H1 (cell line): ENCODE measurements at regions not wholly inside any gene's neighbourhood (a gene's known extent, or its start where the extent isn't known, plus 50 kb on each side); places are given as distances from the start of the nearest gene placed in this dataset.

ENCODE experiments used
- CHD1 ChIP-seq: IDR thresholded peaks from 2 replicates; pipeline ENCODE4 v1.6.1; 2012; ENCODE audit warnings: low read depth, low read length, improper control_type of control experiment
- CHD7 ChIP-seq: fragments of 300-600 bp; sonication (generic); IDR thresholded peaks from 2 replicates; pipeline ENCODE4 v1.7.1; 2012; ENCODE audit warnings: low read length, moderate library complexity, mild to moderate bottlenecking, inconsistent platforms; ENCODE audit not compliant: insufficient replicate concordance
- HDAC6 ChIP-seq: IDR thresholded peaks from one replicate; pipeline ENCODE4 v1.7.1; 2012; ENCODE audit warnings: low read depth, mild to moderate bottlenecking, inconsistent platforms, low read length, moderate library complexity
- KDM5A ChIP-seq: fragments of 200-600 bp; IDR thresholded peaks from 2 replicates; pipeline ENCODE4 v1.7.1; 2012; ENCODE audit warnings: mild to moderate bottlenecking, low read length, inconsistent platforms, mixed read lengths
- RAD21 ChIP-seq, 2 experiments: IDR thresholded peaks in 1 of 2; conservative IDR thresholded peaks in 1 of 2; 2 replicates each; pipeline ENCODE4 v1.6.1; 2011; ENCODE audit warnings: low read depth in 2 of 2, low read length in 2 of 2, improper control_type of control experiment in 1 of 2, inconsistent platforms in 1 of 2, mild to moderate bottlenecking in 1 of 2, moderate library complexity in 1 of 2
- SP4 ChIP-seq: IDR thresholded peaks from 2 replicates; pipeline ENCODE4 v1.6.1; 2012; ENCODE audit warnings: low read length, inconsistent platforms
- TEAD4 ChIP-seq: IDR thresholded peaks from 2 replicates; pipeline ENCODE4 v1.6.1; 2012; ENCODE audit warnings: low read depth, low read length, inconsistent platforms, mixed read lengths
- TF ChIP-seq, protein P1 (sequence below), 3 experiments: IDR thresholded peaks; 1 replicate in 2 of 3; 2 replicates in 1 of 3; pipeline versions ENCODE4 v1.5.1 to v1.6.1; 2011; ENCODE audit warnings: low read length in 3 of 3, mild to moderate bottlenecking in 3 of 3, inconsistent platforms in 2 of 3, low read depth in 1 of 3, moderate library complexity in 1 of 3; ENCODE audit not compliant: insufficient read depth in 1 of 3; ENCODE audit errors: control extremely low read depth in 1 of 3
- TF ChIP-seq, protein P2 (sequence below): IDR thresholded peaks from 2 replicates; pipeline ENCODE4 v1.6.1; 2012; ENCODE audit warnings: inconsistent platforms

DNA sequence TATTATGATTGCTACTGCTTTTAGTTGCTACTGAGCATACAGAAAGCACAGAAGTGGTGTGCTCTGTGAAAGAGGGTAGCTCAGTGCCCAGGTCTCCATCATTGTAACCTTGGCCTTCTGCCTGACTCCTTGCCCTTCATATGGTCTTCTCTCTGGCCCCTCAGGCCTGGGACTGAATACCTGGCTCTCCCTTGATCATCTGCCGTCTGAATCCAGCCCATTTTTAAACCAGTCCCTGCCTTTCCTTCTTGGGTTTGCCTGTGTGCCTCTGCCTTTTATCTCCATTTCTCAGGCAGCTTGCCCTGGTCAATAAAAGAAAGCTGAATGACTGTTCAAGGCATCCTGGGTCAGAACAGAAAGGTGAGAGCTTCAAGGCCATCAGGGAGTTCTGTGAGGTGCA lies 109.1 kb upstream of the ZNF438 start (continued):
- TF ChIP-seq, protein P1, sequence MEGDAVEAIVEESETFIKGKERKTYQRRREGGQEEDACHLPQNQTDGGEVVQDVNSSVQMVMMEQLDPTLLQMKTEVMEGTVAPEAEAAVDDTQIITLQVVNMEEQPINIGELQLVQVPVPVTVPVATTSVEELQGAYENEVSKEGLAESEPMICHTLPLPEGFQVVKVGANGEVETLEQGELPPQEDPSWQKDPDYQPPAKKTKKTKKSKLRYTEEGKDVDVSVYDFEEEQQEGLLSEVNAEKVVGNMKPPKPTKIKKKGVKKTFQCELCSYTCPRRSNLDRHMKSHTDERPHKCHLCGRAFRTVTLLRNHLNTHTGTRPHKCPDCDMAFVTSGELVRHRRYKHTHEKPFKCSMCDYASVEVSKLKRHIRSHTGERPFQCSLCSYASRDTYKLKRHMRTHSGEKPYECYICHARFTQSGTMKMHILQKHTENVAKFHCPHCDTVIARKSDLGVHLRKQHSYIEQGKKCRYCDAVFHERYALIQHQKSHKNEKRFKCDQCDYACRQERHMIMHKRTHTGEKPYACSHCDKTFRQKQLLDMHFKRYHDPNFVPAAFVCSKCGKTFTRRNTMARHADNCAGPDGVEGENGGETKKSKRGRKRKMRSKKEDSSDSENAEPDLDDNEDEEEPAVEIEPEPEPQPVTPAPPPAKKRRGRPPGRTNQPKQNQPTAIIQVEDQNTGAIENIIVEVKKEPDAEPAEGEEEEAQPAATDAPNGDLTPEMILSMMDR (IDR thresholded peaks at IDR 0.05; ENCODE audit: control extremely low read depth in 1 of 3, insufficient read depth in 1 of 3, low read depth in 1 of 3, low read length in 3 of 3) = no peak
- TF ChIP-seq, protein P2, sequence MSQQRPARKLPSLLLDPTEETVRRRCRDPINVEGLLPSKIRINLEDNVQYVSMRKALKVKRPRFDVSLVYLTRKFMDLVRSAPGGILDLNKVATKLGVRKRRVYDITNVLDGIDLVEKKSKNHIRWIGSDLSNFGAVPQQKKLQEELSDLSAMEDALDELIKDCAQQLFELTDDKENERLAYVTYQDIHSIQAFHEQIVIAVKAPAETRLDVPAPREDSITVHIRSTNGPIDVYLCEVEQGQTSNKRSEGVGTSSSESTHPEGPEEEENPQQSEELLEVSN = no peak
- no peak for TF ChIP-seq TEAD4
- no peak for TF ChIP-seq RAD21 (IDR thresholded peaks at IDR 0.05 in 1 of 2, conservative IDR thresholded peaks at IDR 0.05 in 1 of 2; ENCODE audit: low read depth in 2 of 2, low read length in 2 of 2)
- no peak for TF ChIP-seq SP4
- no peak for TF ChIP-seq CHD7
- TF ChIP-seq HDAC6 = no peak
- no peak for TF ChIP-seq KDM5A
- TF ChIP-seq CHD1 = no peak
